ENCODE measurements at regions not wholly inside any gene's neighbourhood (a gene's known extent, or its start where the extent isn't known, plus 50 kb on each side); places are given as distances from the start of the nearest gene placed in this dataset.
"Not testable (repeated sequence)": the region's sequence is repeated elsewhere in the genome, so short reads cannot be mapped to it uniquely, and the experiment has no call there.

GRCh38 chr2:126038861-126039260 lies 617.1 kb upstream of the GYPC start:
- DNase-seq (ENCODE audit: low read depth in 2 of 3, low spot score in 1 of 3) = no peak

GRCh38 chr2:126041391-126042047 lies 614.4 kb upstream of the GYPC start:
- no peak for DNase-seq (ENCODE audit: low read depth in 2 of 3, low spot score in 1 of 3)

DNA sequence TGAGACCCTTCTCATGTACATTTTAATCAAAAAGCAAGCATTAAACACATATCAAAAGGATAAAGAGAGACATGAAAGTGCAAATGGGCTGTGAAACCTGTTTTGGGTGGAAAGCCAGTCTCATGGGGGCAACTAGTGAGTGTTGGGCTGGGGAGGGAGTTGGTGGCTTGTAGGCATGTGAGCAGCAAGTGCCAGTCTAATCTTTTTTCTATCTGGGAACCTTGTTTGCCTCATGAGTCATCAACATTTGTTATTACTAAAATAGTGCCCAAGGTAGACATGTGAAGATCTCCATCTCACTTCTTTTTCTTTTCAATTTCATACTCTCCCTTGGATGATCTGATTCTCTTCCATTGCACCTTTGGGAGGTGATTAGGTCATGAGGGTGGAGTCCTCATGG lies 613.9 kb upstream of the GYPC start:
- no peak for DNase-seq (ENCODE audit: low read depth in 2 of 3, low spot score in 1 of 3)

GRCh38 chr2:126048719-126049118 lies 607.2 kb upstream of the GYPC start:
- DNase-seq (ENCODE audit: low read depth in 2 of 3, low spot score in 1 of 3) = no peak

- no peak for DNase-seq (ENCODE audit: low read depth in 2 of 3, low spot score in 1 of 3)
Measured at GRCh38 chr2:126049461-126049860, 606.5 kb upstream of the GYPC start.

- no peak for DNase-seq (ENCODE audit: low read depth in 2 of 3, low spot score in 1 of 3)
Measured at GRCh38 chr2:126050991-126051736, 604.8 kb upstream of the GYPC start.

GRCh38 chr2:126051737-126052240 lies 604.2 kb upstream of the GYPC start:
- not testable (repeated sequence) for DNase-seq (ENCODE audit: low read depth in 2 of 3, low spot score in 1 of 3)

- no peak for DNase-seq (ENCODE audit: low read depth in 2 of 3, low spot score in 1 of 3)
Measured at GRCh38 chr2:126059379-126059778, 596.6 kb upstream of the GYPC start.

DNA sequence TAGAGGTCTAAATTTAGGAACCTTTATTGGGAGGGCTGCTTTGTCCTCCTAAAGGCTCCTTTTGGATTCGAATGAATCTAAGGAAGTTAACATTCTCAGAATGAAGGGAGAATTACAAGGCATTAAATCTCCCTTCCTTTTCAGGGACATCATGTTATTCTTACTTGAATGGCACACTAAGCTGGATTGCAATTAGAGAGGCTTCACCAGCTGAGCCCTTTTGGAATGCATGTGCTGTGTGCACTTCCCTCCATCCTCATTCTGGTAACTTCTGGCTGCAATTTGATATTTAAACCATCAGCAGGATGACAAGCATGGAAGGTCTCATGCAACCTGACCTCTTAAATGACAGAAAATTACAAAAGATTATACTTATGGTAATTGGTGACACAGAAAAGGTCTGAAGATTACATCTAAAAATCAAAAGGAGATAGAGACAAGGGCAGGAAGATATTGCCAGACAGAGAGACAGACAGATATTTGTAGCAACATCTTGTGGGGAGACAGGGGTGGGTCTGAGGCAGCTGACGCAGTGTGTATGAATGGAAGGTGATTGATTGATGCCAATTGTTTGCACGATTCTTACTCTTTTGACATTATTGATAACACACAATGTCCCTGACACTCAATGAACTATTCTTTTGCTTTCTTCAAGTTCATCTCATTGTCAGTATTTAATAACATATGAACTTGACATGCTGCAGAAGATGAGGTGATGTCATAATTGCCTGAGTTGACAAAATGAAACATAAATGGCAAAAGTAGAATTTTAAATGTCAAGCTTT lies 570.8 kb upstream of the GYPC start:
- DNase-seq (ENCODE audit: low read depth in 2 of 3, low spot score in 1 of 3) = no peak

DNA sequence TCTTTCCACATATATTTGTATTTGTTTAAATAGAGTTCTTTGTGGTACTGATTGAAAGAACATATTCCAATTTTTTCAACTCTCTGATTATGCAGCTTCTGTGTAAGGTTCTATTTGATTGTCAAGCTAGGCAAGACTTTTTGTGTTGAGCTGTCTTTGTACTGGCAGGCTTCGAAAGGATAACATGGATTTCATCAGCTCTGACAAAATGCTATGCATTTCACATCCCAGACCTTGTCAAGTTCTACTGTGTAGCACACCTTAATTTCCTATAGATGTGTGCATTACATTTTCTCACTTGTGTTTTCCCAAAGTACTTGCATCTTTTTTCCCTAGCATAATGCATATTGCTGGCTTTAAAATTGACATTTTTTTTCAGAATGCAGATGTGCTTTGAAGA lies 555.0 kb upstream of the GYPC start:
- DNase-seq (ENCODE audit: low read depth in 2 of 3, low spot score in 1 of 3) = no peak

DNA sequence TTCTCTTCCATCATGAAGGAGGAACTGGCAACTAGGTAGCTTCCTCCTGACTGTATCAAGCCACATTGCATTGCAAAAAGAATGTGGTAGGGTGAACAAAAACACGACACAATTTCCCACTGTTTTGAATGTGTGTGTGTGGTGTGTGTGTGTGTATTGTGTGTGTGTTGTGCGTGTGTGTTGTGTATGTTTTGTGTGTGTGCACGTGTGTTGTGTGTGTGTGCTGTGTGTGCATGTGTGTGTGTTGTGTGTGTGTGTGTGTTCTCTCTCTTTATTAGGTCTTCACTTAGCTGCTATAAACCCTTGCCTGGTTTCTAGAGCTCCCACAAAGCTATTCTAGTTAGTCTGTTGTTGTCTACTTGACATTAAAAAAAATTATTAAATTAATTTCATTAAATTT lies 550.0 kb upstream of the GYPC start:
- DNase-seq (ENCODE audit: low read depth in 2 of 3, low spot score in 1 of 3) = no peak

DNA sequence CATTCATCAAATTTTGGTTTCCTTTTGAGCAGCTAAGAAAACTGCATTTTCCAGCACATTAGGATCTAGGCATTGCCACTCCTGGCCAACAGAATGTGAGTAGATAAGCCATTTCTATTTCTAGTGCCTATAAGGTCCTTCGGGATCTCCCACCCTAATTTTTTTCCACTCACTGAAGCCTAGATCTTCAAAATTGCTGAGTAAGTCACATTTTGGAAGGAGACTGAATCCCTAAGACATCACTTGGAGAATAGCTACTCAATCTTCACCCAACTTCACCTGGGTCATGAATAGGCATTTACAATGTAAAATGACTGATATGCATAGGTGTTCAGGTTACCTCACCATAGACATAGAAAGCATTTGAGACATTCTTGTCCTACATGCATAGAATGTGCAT lies 548.1 kb upstream of the GYPC start:
- no peak for DNase-seq (ENCODE audit: low read depth in 2 of 3, low spot score in 1 of 3)

DNA sequence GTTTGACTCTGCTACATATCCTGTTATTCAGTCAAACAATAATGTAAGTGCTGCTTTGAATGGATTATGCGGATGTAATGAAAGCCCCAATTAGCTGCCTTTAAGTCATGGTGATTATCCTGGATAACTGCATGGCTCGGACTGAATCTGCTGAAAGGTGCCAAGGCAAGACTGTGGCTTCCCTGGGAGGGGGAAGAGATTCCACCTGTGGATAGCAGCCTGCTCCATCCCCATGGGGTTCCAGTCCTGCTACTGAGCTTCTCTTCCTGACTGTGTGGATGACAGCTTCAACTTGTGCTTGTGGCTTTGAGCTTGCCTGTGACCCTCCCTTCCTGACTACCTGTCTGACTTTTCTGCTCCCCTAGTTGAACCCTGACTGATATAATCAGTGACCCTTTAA lies 540.0 kb upstream of the GYPC start:
- DNase-seq (ENCODE audit: low read depth in 2 of 3, low spot score in 1 of 3) = no peak

DNA sequence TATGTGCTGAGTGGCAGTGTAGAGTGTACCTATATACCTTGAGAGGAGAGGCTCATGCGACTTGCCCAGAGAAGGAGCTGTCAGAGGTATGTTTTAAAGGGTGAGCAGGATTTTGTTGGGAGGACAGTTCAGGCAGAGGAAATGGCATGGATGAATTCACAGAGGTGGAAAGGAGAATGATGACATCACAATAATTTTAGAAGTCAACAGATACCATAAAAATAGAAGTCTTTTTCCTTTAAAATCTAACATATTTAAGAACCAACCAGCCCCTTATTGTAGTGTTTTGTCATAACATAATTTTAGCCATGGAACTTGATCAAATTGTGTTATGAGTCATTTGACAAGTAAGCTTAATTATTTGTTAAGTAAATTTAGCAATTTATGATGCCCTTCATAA lies 538.1 kb upstream of the GYPC start:
- no peak for DNase-seq (ENCODE audit: low read depth in 2 of 3, low spot score in 1 of 3)

DNA sequence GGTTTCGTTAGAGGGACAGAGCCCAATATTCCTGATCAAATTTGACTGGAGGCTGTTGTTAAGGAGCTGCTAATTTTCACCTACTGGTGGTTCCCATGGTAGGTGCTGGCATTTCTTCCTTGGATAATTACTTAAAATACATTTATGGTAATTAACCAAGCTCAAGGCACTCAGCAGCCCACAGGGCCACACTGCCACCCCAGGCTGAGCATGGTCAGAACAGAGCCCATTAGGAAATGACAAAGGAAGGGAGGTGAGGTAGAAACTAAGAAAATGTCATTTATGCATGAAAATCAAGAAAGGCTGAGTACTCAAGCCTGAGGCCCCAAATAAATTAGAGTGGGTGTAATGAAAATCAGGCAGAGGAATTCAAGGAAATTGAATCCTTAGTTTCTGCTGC lies 510.2 kb upstream of the GYPC start:
- DNase-seq (ENCODE audit: low read depth in 2 of 3, low spot score in 1 of 3) = no peak

- DNase-seq (ENCODE audit: low read depth in 2 of 3, low spot score in 1 of 3) = no peak
Measured at GRCh38 chr2:126154256-126154785, 501.6 kb upstream of the GYPC start.

DNA sequence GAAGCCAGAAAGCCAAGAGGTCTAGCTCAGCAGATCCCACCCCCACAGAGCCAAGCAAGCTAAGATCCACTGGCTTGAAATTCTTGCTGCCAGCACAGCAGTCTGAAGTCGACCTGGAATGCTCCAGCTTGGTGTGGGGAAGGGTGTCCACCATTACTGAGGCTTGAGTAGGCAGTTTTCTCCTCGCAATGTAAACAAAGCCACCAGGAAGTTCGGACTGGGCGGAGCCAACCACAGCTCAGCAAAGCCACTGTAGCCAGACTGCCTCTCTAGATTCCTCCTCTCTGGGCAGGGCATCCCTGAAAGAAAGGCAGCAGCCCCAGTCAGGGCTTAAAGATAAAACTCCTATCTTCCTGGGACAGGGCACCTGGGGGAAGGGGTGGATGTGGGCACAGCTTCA lies 495.0 kb upstream of the GYPC start:
- DNase-seq (ENCODE audit: low read depth in 2 of 3, low spot score in 1 of 3) = not testable (repeated sequence)

DNA sequence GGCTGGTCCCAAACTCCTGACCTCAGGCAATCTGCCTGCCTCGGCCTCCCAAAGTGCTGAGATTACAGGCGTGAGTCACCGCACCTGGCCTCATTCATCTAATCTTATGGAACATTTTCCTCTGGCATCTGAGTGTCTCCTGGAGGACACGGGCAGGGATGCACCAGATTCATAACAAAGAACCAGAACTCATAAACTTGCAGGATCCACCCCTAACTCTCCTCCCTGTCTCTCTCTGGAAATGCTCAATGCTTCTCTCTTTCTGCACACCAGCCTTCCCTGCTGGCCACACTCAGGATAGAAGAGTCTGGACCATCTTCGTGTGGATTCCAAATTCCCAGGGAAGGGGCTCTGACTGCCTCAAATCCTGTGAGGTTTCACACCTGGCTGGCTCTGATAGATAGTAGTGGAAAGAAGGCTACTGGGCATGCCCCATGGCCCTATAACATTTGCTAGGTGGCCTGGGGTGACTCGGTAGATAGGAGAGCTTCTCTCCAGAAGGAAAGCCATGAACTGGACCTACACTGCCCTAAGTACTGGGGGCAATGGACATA lies 483.2 kb upstream of the GYPC start:
- DNase-seq (ENCODE audit: low read depth in 2 of 3, low spot score in 1 of 3) = no peak

DNA sequence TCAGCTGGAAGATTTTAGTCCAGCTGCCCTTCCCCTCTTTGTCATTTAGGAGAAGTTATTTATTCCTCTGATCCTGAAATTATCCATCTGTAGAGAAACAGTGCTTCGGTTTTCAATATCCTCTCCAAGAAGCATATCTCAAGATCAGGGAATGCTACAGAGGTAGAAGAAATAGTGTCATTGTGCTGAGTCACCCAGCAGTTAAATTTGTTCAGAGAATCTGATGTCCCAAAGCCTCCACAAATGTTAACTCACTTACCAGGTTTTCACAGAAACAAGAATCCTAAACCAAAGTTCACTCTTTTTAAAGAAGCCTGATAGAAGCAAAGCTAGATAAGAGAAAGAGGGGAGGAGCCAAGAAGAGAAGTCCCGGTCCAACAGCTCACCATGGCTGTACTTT lies 480.7 kb upstream of the GYPC start:
- DNase-seq (ENCODE audit: low read depth in 2 of 3, low spot score in 1 of 3) = no peak

DNA sequence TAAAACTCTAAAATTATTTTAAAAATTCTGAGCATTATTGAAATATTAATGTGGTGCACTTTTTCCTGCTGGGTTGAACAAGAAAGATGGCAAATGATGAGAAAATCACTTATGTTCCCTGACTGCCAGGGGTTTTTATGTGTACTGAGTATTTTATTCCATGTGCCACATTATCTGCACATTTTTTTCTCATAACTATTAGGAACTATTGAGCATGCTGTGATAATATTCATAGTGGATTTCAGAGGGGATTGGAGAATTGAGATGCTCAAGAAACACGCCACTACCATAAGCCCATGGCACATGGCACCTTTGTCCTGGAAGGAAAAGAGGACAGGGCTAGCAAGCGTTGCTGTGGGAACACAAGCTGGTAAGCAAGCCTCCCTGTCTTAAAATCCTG lies 478.5 kb upstream of the GYPC start:
- no peak for DNase-seq (ENCODE audit: low read depth in 2 of 3, low spot score in 1 of 3)

DNA sequence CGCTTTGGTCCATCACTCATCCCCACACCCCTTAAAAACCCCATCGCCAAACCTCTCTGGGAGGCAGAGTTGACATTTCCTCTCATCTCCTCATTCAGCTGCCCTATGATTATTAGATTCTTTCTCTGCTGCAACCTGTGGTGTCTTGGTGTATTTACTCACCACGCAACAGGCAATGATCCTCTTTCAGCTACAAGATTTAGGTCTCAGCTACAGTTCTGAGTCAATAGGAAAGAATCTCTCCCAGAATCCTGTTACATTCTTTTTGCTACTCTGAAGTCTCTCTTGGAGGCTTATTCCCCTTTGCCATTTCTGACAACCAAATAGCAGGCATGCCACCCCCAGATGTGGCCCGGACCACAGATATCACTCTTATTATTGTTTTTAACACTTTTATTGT lies 468.3 kb upstream of the GYPC start:
- no peak for DNase-seq (ENCODE audit: low read depth in 2 of 3, low spot score in 1 of 3)

Measured in stimulated activated CD4-positive, alpha-beta T cell treated with anti-CD3 and anti-CD28 coated beads, Interleukin-12 subunit alpha, Interleukin-12 subunit beta, amount 100 ng/mL, for 48 hours (primary cell).